GM12878 (cell line): ENCODE measurements at regions not wholly inside any gene's neighbourhood (a gene's known extent, or its start where the extent isn't known, plus 50 kb on each side); places are given as distances from the start of the nearest gene placed in this dataset.
"Not testable (repeated sequence)": the region's sequence is repeated elsewhere in the genome, so short reads cannot be mapped to it uniquely, and the experiment has no call there.

ENCODE experiments used
- ATAC-seq: fragments of 200-7000 bp; cut with Tn5 transposase; 3 replicates; pipeline ENCODE4 v1.9.1; 2020; ENCODE audit warnings: mild to moderate bottlenecking, moderate library complexity
- BruUV-seq: library from RNA; stranded (reverse); fragments of 400-500 nt; replicated peaks from 2 replicates; lab custom pipeline; 2021; lab: Mats Ljungman, UMichigan
- CTCF ChIA-PET: fragments of 300-600 bp; sonication (Branson Sonifier 250); formaldehyde crosslinking; extraction: SDS; loops from one replicate; lab custom pipeline; 2021; ENCODE audit warnings: inconsistent platforms; lab: Yijun Ruan, JAX
- POLR2A ChIA-PET: fragments of 350-600 bp; formaldehyde crosslinking; extraction: SDS; loops from one replicate; lab custom pipeline; 2021; ENCODE audit warnings: inconsistent platforms; lab: Charles Lee
- RAD21 ChIA-PET: fragments of 300-600 bp; sonication (Branson Sonifier 250); formaldehyde crosslinking; loops from one replicate; lab custom pipeline; 2023; ENCODE audit warnings: antibody characterized with exemption; ENCODE audit not compliant: unreplicated experiment; lab: Charles Lee
- SMC1A ChIA-PET: fragments of 300-600 bp; sonication (Branson Sonifier 250); formaldehyde crosslinking; loops from one replicate; lab custom pipeline; 2023; ENCODE audit not compliant: unreplicated experiment, uncharacterized antibody; lab: Charles Lee
- DNase-seq: peaks from one replicate; pipeline ENCODE4 v3.0.0-alpha.2; 2011; ENCODE audit warnings: low read depth, low spot score
- FAIRE-seq: peaks from 3 replicates; lab custom pipeline; 2011; peaks lifted over from hg19 to GRCh38; lab: Jason Lieb, UNC
- H2AFZ ChIP-seq: 2 replicates; pipeline ENCODE4 v1.6.0; 2011; ENCODE audit warnings: low read depth, low read length, control low read depth; ENCODE audit not compliant: control insufficient read depth
- H3K27ac ChIP-seq: 2 replicates; pipeline ENCODE4 v1.5.1; 2011; ENCODE audit warnings: control low read depth; ENCODE audit not compliant: control insufficient read depth, insufficient read depth
- H3K27me3 ChIP-seq, 2 experiments: replicated peaks in 1 of 2; 2 replicates each; pipeline versions ENCODE4 v1.6.0 to v1.6.1; 2011; ENCODE audit warnings: low read length in 1 of 2; ENCODE audit not compliant: control insufficient read depth in 2 of 2, insufficient read depth in 2 of 2
- H3K36me3 ChIP-seq, 2 experiments: 2 replicates each; pipeline ENCODE4 v1.5.1; 2011; ENCODE audit warnings: low read length in 1 of 2; ENCODE audit not compliant: control insufficient read depth in 2 of 2, insufficient read depth in 2 of 2
- H3K4me1 ChIP-seq: 2 replicates; pipeline ENCODE4 v1.6.1; 2011; ENCODE audit warnings: mild to moderate bottlenecking, low read length, moderate library complexity, mixed read lengths; ENCODE audit not compliant: control insufficient read depth, insufficient read depth
- H3K4me2 ChIP-seq: 2 replicates; pipeline ENCODE4 v1.6.0; 2011; ENCODE audit warnings: control low read depth; ENCODE audit not compliant: control insufficient read depth, insufficient read depth
- H3K4me3 ChIP-seq: fragments of 200-600 bp; sonication (generic); 2 replicates; pipeline ENCODE4 v1.5.1; 2016
- H3K79me2 ChIP-seq: 2 replicates; pipeline ENCODE4 v1.6.0; 2011; ENCODE audit warnings: low read length; ENCODE audit not compliant: control insufficient read depth, insufficient read depth
- H3K9ac ChIP-seq: 2 replicates; pipeline ENCODE4 v1.8.0; 2011; ENCODE audit warnings: low read length, control low read depth, mixed read lengths; ENCODE audit not compliant: control insufficient read depth, insufficient read depth
- H3K9me3 ChIP-seq: replicated peaks from 3 replicates; pipeline ENCODE4 v1.5.1; 2011; ENCODE audit warnings: mild to moderate bottlenecking, low read length; ENCODE audit not compliant: control insufficient read depth, insufficient read depth
- H4K20me1 ChIP-seq: 2 replicates; pipeline ENCODE4 v1.6.0; 2011; ENCODE audit not compliant: control insufficient read depth, insufficient read depth
- SMARCA5 ChIP-seq: fragments of 450-650 bp; IDR thresholded peaks from 2 replicates; pipeline ENCODE4 v1.6.1; 2017; ENCODE audit warnings: mild to moderate bottlenecking
- SRF ChIP-seq, 2 experiments: IDR thresholded peaks; 2 replicates each; pipeline ENCODE4 v1.6.1; 2011; ENCODE audit warnings: low read depth in 2 of 2, low read length in 2 of 2, mild to moderate bottlenecking in 1 of 2, moderate library complexity in 1 of 2
- WGBS: methylation state at CpG from one replicate; pipeline ENCODE4 v1.1.6; 2016; ENCODE audit warnings: low lambda C conversion rate; ENCODE audit not compliant: insufficient replicate concordance, insufficient coverage; ENCODE audit errors: missing lambda C conversion rate; 5-methylcytosine and 5-hydroxymethylcytosine counted together
- in situ Hi-C: fragments of 300-500 bp; cut with MboI; formaldehyde crosslinking; loops from 9 replicates; pipeline ENCODE4 v1.14.3; 2018; ENCODE audit warnings: mixed read lengths
- intact Hi-C: fragments of 100-400 bp; cut with micrococcal nuclease; formaldehyde crosslinking; loops from one replicate; pipeline ENCODE4 v1.14.2; 2022; ENCODE audit not compliant: unreplicated experiment
- TF ChIP-seq, protein P1 (sequence below): IDR thresholded peaks from 2 replicates; pipeline ENCODE4 v1.6.1; 2011; ENCODE audit warnings: mild to moderate bottlenecking, low read depth, low read length, moderate library complexity; ENCODE audit not compliant: insufficient replicate concordance

- TF ChIP-seq, protein P1, sequence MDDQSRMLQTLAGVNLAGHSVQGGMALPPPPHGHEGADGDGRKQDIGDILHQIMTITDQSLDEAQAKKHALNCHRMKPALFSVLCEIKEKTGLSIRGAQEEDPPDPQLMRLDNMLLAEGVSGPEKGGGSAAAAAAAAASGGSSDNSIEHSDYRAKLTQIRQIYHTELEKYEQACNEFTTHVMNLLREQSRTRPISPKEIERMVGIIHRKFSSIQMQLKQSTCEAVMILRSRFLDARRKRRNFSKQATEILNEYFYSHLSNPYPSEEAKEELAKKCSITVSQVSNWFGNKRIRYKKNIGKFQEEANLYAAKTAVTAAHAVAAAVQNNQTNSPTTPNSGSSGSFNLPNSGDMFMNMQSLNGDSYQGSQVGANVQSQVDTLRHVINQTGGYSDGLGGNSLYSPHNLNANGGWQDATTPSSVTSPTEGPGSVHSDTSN = no peak
Observed at GRCh38 chr14:84336433-84336832, 1193.5 kb upstream of the FLRT2 start (continued).

DNA sequence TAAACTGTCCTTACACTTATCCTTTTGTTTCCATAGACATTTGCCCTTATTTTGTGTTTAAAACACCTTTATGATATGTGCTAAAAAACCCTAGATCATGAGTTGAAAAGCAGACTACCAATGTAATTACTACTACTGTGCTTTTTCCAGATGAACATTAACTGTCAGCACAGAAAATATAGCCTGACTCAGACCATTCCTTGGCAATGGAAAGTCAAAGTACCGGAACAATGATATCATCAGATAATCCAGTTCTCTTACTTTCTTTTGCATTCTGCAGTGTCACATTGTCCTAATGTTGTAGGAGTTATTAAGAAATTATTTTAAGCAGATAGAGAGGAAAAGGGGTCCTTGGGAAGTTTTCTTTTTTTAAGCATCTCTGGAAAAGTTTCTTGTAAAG, 1189.0 kb upstream of the FLRT2 start:
- Histone ChIP-seq H3K36me3 (no peaks in the 10 kb centered on the region), H3K27ac (no peak overlapping the region), H3K9ac (no peak overlapping the region), H3K9me3 (no peaks in the 10 kb centered on the region), H3K4me2 (no peak overlapping the region), H3K4me1 (no peaks in the 10 kb centered on the region), H2AFZ (no peak overlapping the region), H3K27me3 (no peaks in the 10 kb centered on the region), H3K4me3 (no peak overlapping the region), H4K20me1 (no peaks in the 10 kb centered on the region), H3K79me2 (no peaks in the 10 kb centered on the region)
- intact Hi-C loops (no loop called here), in situ Hi-C loops (no loop called here)
- ChIA-PET SMC1A (no interaction called here), RAD21 (no interaction called here), POLR2A (no interaction called here), CTCF (no interaction called here)
- FAIRE-seq = no peak
- 87% methylated on average over 1 of the region's 1 CpG for WGBS
- DNase-seq = no peak
- BruUV-seq = no TSS peak
- TF ChIP-seq SRF (IDR thresholded peaks at IDR 0.05; ENCODE audit: low read depth in 2 of 2, low read length in 2 of 2) (no peak), SMARCA5 (no peak)
- no peak for ATAC-seq

DNA sequence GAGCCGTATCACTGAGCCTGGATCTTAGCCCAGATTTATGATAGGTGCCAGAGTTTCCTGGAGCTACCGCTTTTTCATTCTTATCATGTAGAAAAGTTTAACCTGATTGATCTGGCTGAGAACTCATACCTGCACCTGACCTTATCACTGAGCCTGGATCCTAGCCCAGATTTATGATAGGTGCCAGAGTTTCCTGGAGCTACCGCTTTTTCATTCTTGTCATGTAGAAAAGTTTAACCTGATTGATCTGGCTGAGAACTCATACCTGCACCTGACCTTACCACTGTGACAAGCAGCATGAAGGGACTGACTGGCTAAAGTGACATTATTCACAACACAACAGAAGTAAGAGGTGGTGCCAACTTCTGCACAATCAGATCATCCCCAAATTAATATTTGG, 1188.1 kb upstream of the FLRT2 start:
- FAIRE-seq, H2AFZ ChIP-seq, H3K27me3 ChIP-seq, H3K4me1 ChIP-seq, H3K4me3 ChIP-seq, SMC1A ChIA-PET, intact Hi-C loops, H3K36me3 ChIP-seq, CTCF ChIA-PET, H3K27ac ChIP-seq, RAD21 ChIA-PET, H3K79me2 ChIP-seq, in situ Hi-C loops, H3K4me2 ChIP-seq, H3K9ac ChIP-seq, BruUV-seq, H4K20me1 ChIP-seq, POLR2A ChIA-PET, DNase-seq, ATAC-seq, H3K9me3 ChIP-seq: not testable (repeated sequence)
- WGBS = 29% methylated on average over 3 of the region's 3 CpGs
